ENCODE measurements at regions not wholly inside any gene's neighbourhood (a gene's known extent, or its start where the extent isn't known, plus 50 kb on each side); places are given as distances from the start of the nearest gene placed in this dataset.

GRCh38 chr16:73616770-73617169 lies 568.8 kb upstream of the ZFHX3 start:
- Histone ChIP-seq H3K9me1 (ENCODE audit: insufficient read depth, low read length) (no peaks in the 10 kb centered on the region), H2BK20ac (ENCODE audit: low read depth, low read length) (no peak overlapping the region), H3K4me2 (ENCODE audit: low read depth, low read length) (no peak overlapping the region), H4K8ac (ENCODE audit: low read depth in 2 of 2, low read length in 2 of 2) (no peak overlapping the region), H3K9ac (ENCODE audit: low read depth, low read length) (no peak overlapping the region), H3K27ac (ENCODE audit: insufficient read depth, low read length) (no peak overlapping the region), H3K14ac (replicated peaks; ENCODE audit: low read depth, low read length) (no peak overlapping the region), H3K23ac (ENCODE audit: low read depth, low read length) (no peak overlapping the region), H3K4me3 (ENCODE audit: insufficient read depth, low read depth, low read length) (no peak overlapping the region), H3K27me3 (ENCODE audit: control insufficient read depth, insufficient read depth, low read length) (no peaks in the 10 kb centered on the region), H3K18ac (ENCODE audit: low read depth, low read length) (no peak overlapping the region), H3K9me3 (ENCODE audit: control insufficient read depth, insufficient read depth, low read length) (peaks cover 3% of the 10 kb centered on the region; the same call in 1 of the 2 replicates), H3K56ac (ENCODE audit: extremely low read depth, insufficient read depth, low read length) (no peak overlapping the region), H2AK5ac (ENCODE audit: low read depth, low read length) (no peak overlapping the region), H4K20me1 (ENCODE audit: insufficient read depth, low read length) (no peaks in the 10 kb centered on the region), H3K4me1 (ENCODE audit: control insufficient read depth, insufficient read depth, low read length) (no peaks in the 10 kb centered on the region), H3K4ac (ENCODE audit: low read depth, low read length) (no peak overlapping the region), H3K79me1 (ENCODE audit: low read depth in 1 of 2, low read length in 2 of 2) (no peaks in the 10 kb centered on the region), H4K5ac (ENCODE audit: low read depth, low read length) (no peak overlapping the region), H2BK5ac (ENCODE audit: low read depth, low read length, poor library complexity, severe bottlenecking) (no peak overlapping the region), H4K91ac (ENCODE audit: insufficient read depth, low read depth, low read length) (no peak overlapping the region), H2BK15ac (ENCODE audit: low read depth, low read length) (no peak overlapping the region), H2BK120ac (ENCODE audit: low read depth, low read length) (no peak overlapping the region), H3K36me3 (ENCODE audit: control insufficient read depth, insufficient read depth, low read length) (no peaks in the 10 kb centered on the region), H2AFZ (replicated peaks; ENCODE audit: low read length, poor library complexity) (no peak overlapping the region), H2AK9ac (replicated peaks; ENCODE audit: low read depth, low read length, poor library complexity) (no peak overlapping the region)
- DNase-seq, result no peak
- ChIA-PET POLR2A (ENCODE audit: unreplicated experiment) (no interaction called here), CTCF (no interaction called here)
- dilution Hi-C loops (cut with HindIII; ENCODE audit: low sequenced_read_pairs, unreplicated experiment), result no loop called here
- ATAC-seq (ENCODE audit: low read depth), result no peak
- WGBS, 2 experiments (ENCODE audit: extremely low coverage in 2 of 2, insufficient read length in 1 of 2), result no CpG with 5 or more reads among the region's 6 CpGs
- no peak for TF ChIP-seq POLR2A (IDR thresholded peaks at IDR 0.05; ENCODE audit: low read depth, low read length)
- no peak for TF ChIP-seq RCOR1 (IDR thresholded peaks at IDR 0.05; ENCODE audit: insufficient replicate concordance, low read length)
- no peak for TF ChIP-seq RAD21 (IDR thresholded peaks at IDR 0.05; ENCODE audit: low read length)
- no peak for TF ChIP-seq MAFK (IDR thresholded peaks at IDR 0.05; ENCODE audit: low read depth, low read length)
- no peak for TF ChIP-seq BHLHE40 (IDR thresholded peaks at IDR 0.05; ENCODE audit: low read depth, low read length)
- no peak for TF ChIP-seq MXI1 (IDR thresholded peaks at IDR 0.05; ENCODE audit: borderline replicate concordance, low read depth, low read length)
- no peak for TF ChIP-seq SMC3 (IDR thresholded peaks at IDR 0.05; ENCODE audit: low read depth, low read length)
- TF ChIP-seq MAZ (IDR thresholded peaks at IDR 0.05; ENCODE audit: borderline replicate concordance, low read depth, low read length), result no peak
- no peak for TF ChIP-seq FOS (IDR thresholded peaks at IDR 0.05; ENCODE audit: low read depth, low read length)
- TF ChIP-seq CTCF (conservative IDR thresholded peaks at IDR 0.05; ENCODE audit: low read depth, low read length), result no peak
- no peak for TF ChIP-seq USF2 (IDR thresholded peaks at IDR 0.05; ENCODE audit: low read depth, low read length)
- no peak for TF ChIP-seq NFE2L2 (IDR thresholded peaks at IDR 0.05; ENCODE audit: low read depth, low read length)
- TF ChIP-seq CEBPB (IDR thresholded peaks at IDR 0.05; ENCODE audit: low read depth, low read length), result no peak
- TF ChIP-seq RFX5 (IDR thresholded peaks at IDR 0.05; ENCODE audit: low read depth, low read length), result no peak
- no peak for TF ChIP-seq ELK1 (IDR thresholded peaks at IDR 0.05; ENCODE audit: borderline replicate concordance, low read depth, low read length)
- in situ Hi-C loops (cut with MboI; ENCODE audit: low sequenced_read_pairs), result no loop called here
- intact Hi-C loops (cut with micrococcal nuclease), result no loop called here
- BruUV-seq (replicated peaks), result no TSS peak
